ENCODE measurements at regions not wholly inside any gene's neighbourhood (a gene's known extent, or its start where the extent isn't known, plus 50 kb on each side); places are given as distances from the start of the nearest gene placed in this dataset.

GRCh38 chr18:44290366-44290977 lies 390.2 kb upstream of the SETBP1 start:
- Histone ChIP-seq H3K4me3 (ENCODE audit: low read length) (no peak overlapping the region), H3K9ac (ENCODE audit: low read depth, low read length) (no peak overlapping the region), H3K4me1 (ENCODE audit: control insufficient read depth, insufficient read depth, low read length) (no peaks in the 10 kb centered on the region), H3K4me2 (ENCODE audit: low read length) (no peak overlapping the region), H3K27me3 (ENCODE audit: control insufficient read depth, insufficient read depth, low read length) (no peaks in the 10 kb centered on the region), H3K36me3 (ENCODE audit: insufficient read depth, low read length) (no peaks in the 10 kb centered on the region), H3K9me3 (replicated peaks; ENCODE audit: low read length) (no peaks in the 10 kb centered on the region)

- no peaks in the 10 kb centered on the region for H3K27me3 ChIP-seq (ENCODE audit: control insufficient read depth, insufficient read depth, low read length)
- H3K4me3 ChIP-seq (ENCODE audit: low read length) = no peak overlapping the region
- no peaks in the 10 kb centered on the region for H3K36me3 ChIP-seq (ENCODE audit: insufficient read depth, low read length)
- H3K9ac ChIP-seq (ENCODE audit: low read depth, low read length) = no peak overlapping the region
- H3K4me1 ChIP-seq (ENCODE audit: control insufficient read depth, insufficient read depth, low read length) = no peaks in the 10 kb centered on the region
- H3K4me2 ChIP-seq (ENCODE audit: low read length) = no peak overlapping the region
- H3K9me3 ChIP-seq (replicated peaks; ENCODE audit: low read length) = no peaks in the 10 kb centered on the region
Observed at GRCh38 chr18:44298566-44298965, 382.1 kb upstream of the SETBP1 start.

DNA sequence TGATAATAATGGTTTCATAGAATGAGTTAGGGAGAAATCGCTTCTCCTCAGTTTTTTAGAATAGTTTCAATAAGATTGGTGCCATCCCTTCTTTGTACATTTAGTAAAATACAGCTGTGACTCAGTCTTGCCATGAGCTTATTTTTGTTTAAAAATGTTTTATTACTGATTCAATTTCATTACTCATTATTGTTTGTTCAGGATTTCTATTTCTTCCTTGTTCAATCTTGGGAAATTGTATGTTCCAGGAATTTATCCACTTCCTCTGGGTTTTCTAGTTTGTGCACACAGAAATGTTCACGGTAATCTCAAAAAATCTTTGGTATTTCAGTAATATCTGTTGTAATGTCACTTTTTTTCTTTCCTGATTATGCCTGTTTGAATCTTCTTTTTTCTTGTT lies 371.5 kb upstream of the SETBP1 start:
- Histone ChIP-seq H3K9ac (ENCODE audit: low read depth, low read length) (peak overlapping the region; percentile 78), H3K4me1 (ENCODE audit: control insufficient read depth, insufficient read depth, low read length) (peaks cover 20% of the 10 kb centered on the region), H3K27me3 (ENCODE audit: control insufficient read depth, insufficient read depth, low read length) (no peaks in the 10 kb centered on the region), H3K4me2 (ENCODE audit: low read length) (peak overlapping the region; percentile 65), H3K36me3 (ENCODE audit: insufficient read depth, low read length) (no peaks in the 10 kb centered on the region), H3K4me3 (ENCODE audit: low read length) (peak overlapping the region; percentile 45), H3K9me3 (replicated peaks; ENCODE audit: low read length) (no peaks in the 10 kb centered on the region)

DNA sequence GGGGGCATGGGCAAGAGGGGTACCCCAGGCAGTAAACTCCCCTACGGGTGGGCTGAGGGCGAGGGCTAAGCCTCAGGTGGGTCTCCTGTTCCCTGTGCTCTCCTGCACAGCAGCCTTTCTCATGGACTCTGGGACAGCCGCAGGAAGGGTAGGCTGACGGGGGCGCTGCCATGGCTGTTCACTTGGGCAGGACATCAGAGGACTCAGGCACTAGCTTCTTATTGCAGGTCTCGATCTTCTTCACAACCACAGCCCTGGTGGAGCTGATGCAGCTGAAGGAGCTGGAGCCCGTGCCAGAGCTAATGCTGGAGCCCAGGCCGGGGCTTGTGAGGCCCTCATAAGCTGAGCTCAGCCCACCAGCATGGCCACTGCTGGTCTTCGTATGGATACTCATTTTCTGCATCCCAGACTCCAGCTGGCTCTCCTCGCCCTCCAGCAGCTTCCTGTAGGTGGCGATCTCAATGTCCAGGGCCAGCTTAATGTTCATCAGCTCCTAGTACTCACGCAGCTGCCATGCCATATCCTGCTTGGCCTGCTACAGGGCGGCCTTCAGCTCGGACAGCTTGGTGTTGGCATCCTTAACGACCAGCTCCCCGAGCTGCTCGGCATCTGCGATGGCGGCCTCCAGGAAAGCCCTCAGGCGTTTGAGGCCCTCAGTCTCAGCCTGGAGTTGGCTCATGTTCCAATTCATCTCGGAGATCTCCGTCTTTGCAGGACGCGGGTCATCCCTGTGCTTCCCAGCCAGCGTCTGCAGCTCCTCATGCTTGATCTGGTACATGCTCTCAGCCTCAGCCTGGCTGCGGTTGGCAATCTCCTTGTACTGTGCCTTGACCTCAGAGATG lies 359.8 kb upstream of the SETBP1 start:
- Histone ChIP-seq H3K9me3 (replicated peaks; ENCODE audit: low read length) (no peaks in the 10 kb centered on the region), H3K4me3 (ENCODE audit: low read length) (no peak overlapping the region), H3K27me3 (ENCODE audit: control insufficient read depth, insufficient read depth, low read length) (no peaks in the 10 kb centered on the region), H3K4me2 (ENCODE audit: low read length) (no peak overlapping the region), H3K36me3 (ENCODE audit: insufficient read depth, low read length) (no peaks in the 10 kb centered on the region), H3K4me1 (ENCODE audit: control insufficient read depth, insufficient read depth, low read length) (no peaks in the 10 kb centered on the region), H3K9ac (ENCODE audit: low read depth, low read length) (no peak overlapping the region)

DNA sequence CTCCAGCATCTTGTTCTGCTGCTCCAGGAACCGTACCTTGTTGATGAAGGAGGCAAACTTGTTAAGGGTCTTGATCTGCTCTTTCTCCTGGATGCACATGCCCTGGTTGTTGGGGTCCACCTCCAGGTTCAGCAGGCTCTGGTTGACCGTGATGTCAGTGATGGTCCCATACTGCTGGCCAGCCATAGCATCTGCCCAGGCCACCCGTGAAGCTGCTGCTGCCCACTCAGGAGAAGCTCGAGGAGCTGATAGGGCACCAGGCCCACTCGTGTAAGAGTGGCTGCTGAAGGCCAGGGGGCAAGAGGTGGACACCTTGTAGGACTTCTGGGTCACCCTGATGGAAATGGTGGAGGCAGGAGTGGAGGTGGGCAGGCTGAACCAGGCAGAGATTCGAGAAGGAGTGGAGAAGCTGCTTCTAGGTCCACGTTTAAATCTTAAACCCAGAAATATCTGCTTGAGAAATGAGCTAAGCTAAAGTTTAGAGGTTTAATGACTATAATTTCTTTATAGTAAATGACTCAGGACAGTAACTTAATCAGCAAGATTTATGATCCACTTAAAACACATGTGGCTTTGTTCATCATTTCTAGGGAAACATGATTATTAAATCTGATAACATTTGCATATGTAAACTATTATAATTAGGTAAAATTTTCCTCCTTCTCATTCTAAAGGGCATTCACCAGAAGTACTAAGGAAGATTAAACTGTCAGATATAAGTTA lies 358.7 kb upstream of the SETBP1 start:
- Histone ChIP-seq H3K36me3 (ENCODE audit: insufficient read depth, low read length) (no peaks in the 10 kb centered on the region), H3K4me1 (ENCODE audit: control insufficient read depth, insufficient read depth, low read length) (no peaks in the 10 kb centered on the region), H3K4me2 (ENCODE audit: low read length) (no peak overlapping the region), H3K9me3 (replicated peaks; ENCODE audit: low read length) (no peaks in the 10 kb centered on the region), H3K4me3 (ENCODE audit: low read length) (no peak overlapping the region), H3K9ac (ENCODE audit: low read depth, low read length) (no peak overlapping the region), H3K27me3 (ENCODE audit: control insufficient read depth, insufficient read depth, low read length) (no peaks in the 10 kb centered on the region)

GRCh38 chr18:44323125-44323524 lies 357.6 kb upstream of the SETBP1 start:
- Histone ChIP-seq H3K27me3 (ENCODE audit: control insufficient read depth, insufficient read depth, low read length) (no peaks in the 10 kb centered on the region), H3K36me3 (ENCODE audit: insufficient read depth, low read length) (no peaks in the 10 kb centered on the region), H3K9ac (ENCODE audit: low read depth, low read length) (no peak overlapping the region), H3K4me1 (ENCODE audit: control insufficient read depth, insufficient read depth, low read length) (no peaks in the 10 kb centered on the region), H3K4me3 (ENCODE audit: low read length) (no peak overlapping the region), H3K9me3 (replicated peaks; ENCODE audit: low read length) (no peaks in the 10 kb centered on the region), H3K4me2 (ENCODE audit: low read length) (no peak overlapping the region)

GRCh38 chr18:44324361-44324760 lies 356.3 kb upstream of the SETBP1 start:
- H3K27me3 ChIP-seq (ENCODE audit: control insufficient read depth, insufficient read depth, low read length) = no peaks in the 10 kb centered on the region
- H3K9ac ChIP-seq (ENCODE audit: low read depth, low read length) = no peak overlapping the region
- H3K9me3 ChIP-seq (replicated peaks; ENCODE audit: low read length) = no peaks in the 10 kb centered on the region
- H3K36me3 ChIP-seq (ENCODE audit: insufficient read depth, low read length) = no peaks in the 10 kb centered on the region
- H3K4me2 ChIP-seq (ENCODE audit: low read length) = no peak overlapping the region
- no peak overlapping the region for H3K4me3 ChIP-seq (ENCODE audit: low read length)
- H3K4me1 ChIP-seq (ENCODE audit: control insufficient read depth, insufficient read depth, low read length) = no peaks in the 10 kb centered on the region

- no peak overlapping the region for H3K9ac ChIP-seq (ENCODE audit: low read depth, low read length)
Observed at GRCh38 chr18:44325903-44326635, 354.6 kb upstream of the SETBP1 start.

DNA sequence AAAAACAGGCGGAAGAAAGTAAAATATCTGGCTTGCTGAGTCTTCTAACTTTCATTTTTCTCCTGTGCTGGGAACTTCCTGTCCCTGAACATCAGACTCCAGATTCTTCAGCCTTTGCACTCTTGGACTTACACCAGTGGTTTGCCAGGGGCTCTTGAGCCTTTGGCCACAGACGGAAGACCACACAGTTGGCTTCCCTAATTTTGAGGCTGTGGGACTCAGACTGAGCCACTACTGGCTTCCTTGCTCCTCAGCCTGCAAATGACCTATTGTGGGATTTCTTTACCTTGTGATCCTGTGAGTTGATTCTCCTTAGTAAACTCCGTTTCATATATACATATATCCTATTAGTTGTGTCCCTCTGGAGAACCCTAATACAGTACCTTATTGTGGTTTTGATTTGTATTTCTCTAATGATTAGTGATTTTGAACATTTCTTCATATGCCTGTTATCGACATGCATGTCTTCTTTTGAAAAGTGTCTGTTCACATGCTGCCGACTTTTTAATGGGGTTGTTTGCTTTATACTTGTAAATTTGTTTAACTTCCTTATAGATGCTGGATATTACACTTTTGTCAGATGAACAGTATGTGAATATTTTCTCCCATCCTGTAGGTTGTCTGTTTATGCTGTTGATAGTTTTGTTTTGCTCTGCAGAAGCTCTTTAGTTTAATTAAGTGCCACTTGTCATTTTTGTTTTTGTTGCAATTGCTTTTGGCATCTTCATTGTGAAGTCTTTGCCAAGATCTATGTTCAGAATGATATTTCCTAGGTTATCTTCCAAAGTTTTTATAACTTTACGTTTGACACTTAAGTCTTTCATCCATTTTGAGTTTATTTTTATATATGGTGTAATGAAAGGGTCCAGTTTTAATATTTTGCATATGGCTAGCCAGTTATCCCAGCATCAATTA lies 348.8 kb upstream of the SETBP1 start:
- Histone ChIP-seq H3K9me3 (replicated peaks; ENCODE audit: low read length) (no peaks in the 10 kb centered on the region), H3K9ac (ENCODE audit: low read depth, low read length) (no peak overlapping the region), H3K27me3 (ENCODE audit: control insufficient read depth, insufficient read depth, low read length) (no peaks in the 10 kb centered on the region), H3K4me2 (ENCODE audit: low read length) (no peak overlapping the region), H3K4me1 (ENCODE audit: control insufficient read depth, insufficient read depth, low read length) (no peaks in the 10 kb centered on the region), H3K36me3 (ENCODE audit: insufficient read depth, low read length) (no peaks in the 10 kb centered on the region), H3K4me3 (ENCODE audit: low read length) (no peak overlapping the region)

More at GRCh38 chr18:44325903-44326635, 354.6 kb upstream of the SETBP1 start:
- Histone ChIP-seq H3K9me3 (replicated peaks; ENCODE audit: low read length) (no peaks in the 10 kb centered on the region), H3K4me2 (ENCODE audit: low read length) (no peak overlapping the region), H3K27me3 (ENCODE audit: control insufficient read depth, insufficient read depth, low read length) (no peaks in the 10 kb centered on the region), H3K4me3 (ENCODE audit: low read length) (no peak overlapping the region), H3K4me1 (ENCODE audit: control insufficient read depth, insufficient read depth, low read length) (no peaks in the 10 kb centered on the region), H3K36me3 (ENCODE audit: insufficient read depth, low read length) (no peaks in the 10 kb centered on the region)

GRCh38 chr18:44341759-44342158 lies 338.9 kb upstream of the SETBP1 start:
- no peaks in the 10 kb centered on the region for H3K36me3 ChIP-seq (ENCODE audit: insufficient read depth, low read length)
- H3K9me3 ChIP-seq (replicated peaks; ENCODE audit: low read length) = no peaks in the 10 kb centered on the region
- no peak overlapping the region for H3K4me3 ChIP-seq (ENCODE audit: low read length)
- no peaks in the 10 kb centered on the region for H3K27me3 ChIP-seq (ENCODE audit: control insufficient read depth, insufficient read depth, low read length)
- no peak overlapping the region for H3K9ac ChIP-seq (ENCODE audit: low read depth, low read length)
- H3K4me2 ChIP-seq (ENCODE audit: low read length) = no peak overlapping the region
- H3K4me1 ChIP-seq (ENCODE audit: control insufficient read depth, insufficient read depth, low read length) = no peaks in the 10 kb centered on the region
